CD8-positive, alpha-beta memory T cell (primary cell): ENCODE measurements at regions not wholly inside any gene's neighbourhood (a gene's known extent, or its start where the extent isn't known, plus 50 kb on each side); places are given as distances from the start of the nearest gene placed in this dataset.
A peak's percentile ranks its signal among the peaks of the same experiment; 100 is the strongest.

Experiments
- CTCF ChIA-PET: fragments of 350-600 bp; sonication (Branson Sonifier 250); formaldehyde crosslinking; loops from one replicate; lab custom pipeline; 2021; ENCODE audit warnings: antibody characterized with exemption; lab: Charles Lee
- POLR2A ChIA-PET: fragments of 350-600 bp; sonication (Branson Sonifier 250); formaldehyde crosslinking; loops from one replicate; lab custom pipeline; 2021; ENCODE audit warnings: antibody characterized with exemption; lab: Charles Lee
- DNase-seq, 5 donors: peaks; one replicate each; pipeline versions ENCODE4 v3.0.0 to v3.0.0-alpha.2; 2020 to 2022; ENCODE audit warnings: mixed read lengths in 1 of 5
- H3K27ac ChIP-seq: one replicate; pipeline ENCODE4 v1.7.0; 2013; ENCODE audit warnings: low read depth, mild to moderate bottlenecking, low read length, moderate library complexity
- H3K27me3 ChIP-seq: 2 replicates; pipeline ENCODE4 v1.7.0; 2013; ENCODE audit warnings: low read length, mild to moderate bottlenecking; ENCODE audit not compliant: insufficient read depth, poor library complexity, severe bottlenecking
- H3K36me3 ChIP-seq: 2 replicates; pipeline ENCODE4 v1.7.0; 2013; ENCODE audit warnings: mild to moderate bottlenecking, low read length, moderate library complexity; ENCODE audit not compliant: insufficient read depth
- H3K4me1 ChIP-seq: 2 replicates; pipeline ENCODE4 v1.7.0; 2013; ENCODE audit warnings: mild to moderate bottlenecking, low read length, moderate library complexity; ENCODE audit not compliant: insufficient read depth
- H3K4me3 ChIP-seq: 2 replicates; pipeline ENCODE4 v1.7.0; 2013; ENCODE audit warnings: mild to moderate bottlenecking, low read length
- H3K9me3 ChIP-seq: 2 replicates; pipeline ENCODE4 v1.7.0; 2013; ENCODE audit warnings: mild to moderate bottlenecking, low read length
- H3K27ac Mint-ChIP-seq, 8 donors: one replicate each; pipeline ENCODE4 v1.8.0; 2020 to 2021; ENCODE audit warnings: mixed read lengths in 8 of 8, mild to moderate bottlenecking in 6 of 8, inconsistent platforms in 3 of 8, moderate library complexity in 3 of 8
- H3K27me3 Mint-ChIP-seq, 2 donors: one replicate each; pipeline ENCODE4 v1.8.0; 2020 to 2021; ENCODE audit warnings: mixed read lengths in 2 of 2, mild to moderate bottlenecking in 1 of 2, moderate library complexity in 1 of 2
- H3K36me3 Mint-ChIP-seq, 3 donors: one replicate each; pipeline ENCODE4 v1.8.0; 2020 to 2021; ENCODE audit warnings: mixed read lengths in 3 of 3, inconsistent platforms in 1 of 3, mild to moderate bottlenecking in 1 of 3
- H3K4me1 Mint-ChIP-seq, 3 donors: one replicate each; pipeline ENCODE4 v1.8.0; 2020 to 2021; ENCODE audit warnings: mixed read lengths in 3 of 3, inconsistent platforms in 1 of 3, mild to moderate bottlenecking in 1 of 3
- H3K4me3 Mint-ChIP-seq, 7 donors: one replicate each; pipeline ENCODE4 v1.8.0; 2020 to 2021; ENCODE audit warnings: mixed read lengths in 7 of 7, mild to moderate bottlenecking in 6 of 7, moderate library complexity in 4 of 7, inconsistent platforms in 2 of 7
- H3K9me3 Mint-ChIP-seq, 5 donors: one replicate each; pipeline ENCODE4 v1.8.0; 2020 to 2022; ENCODE audit warnings: mixed read lengths in 5 of 5, mild to moderate bottlenecking in 3 of 5, moderate library complexity in 2 of 5, inconsistent platforms in 1 of 5

DNA sequence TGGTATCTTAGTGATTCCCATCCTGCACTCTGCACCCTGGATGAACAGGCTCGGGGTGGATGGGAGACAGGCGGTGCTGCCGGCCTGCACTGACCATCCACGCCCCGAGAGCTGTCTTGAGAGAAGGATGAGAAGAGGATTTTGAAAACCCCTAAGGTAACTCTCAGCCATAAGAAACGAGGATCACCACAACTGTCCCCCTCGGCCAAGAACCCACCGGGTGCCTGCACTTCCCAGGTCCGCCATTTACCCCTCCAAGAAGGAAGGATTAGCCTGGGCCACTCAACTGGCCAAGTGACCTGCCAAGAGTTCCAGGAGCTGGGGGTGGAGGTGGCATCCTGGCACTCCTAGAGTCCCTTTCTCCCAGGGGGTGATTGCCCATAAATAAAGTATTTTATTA is 302.4 kb upstream of the TNRC6C start:
- Histone ChIP-seq H3K36me3 (no peaks in the 10 kb centered on the region), H3K4me1 (no peaks in the 10 kb centered on the region), H3K27ac (no peak overlapping the region), H3K4me3 (no peak overlapping the region), H3K9me3 (no peaks in the 10 kb centered on the region), H3K27me3 (no peaks in the 10 kb centered on the region)
- CTCF ChIA-PET, result no interaction called here
- Mint-ChIP-seq H3K36me3 (peaks cover 0 to 7% (median 0%) of the 10 kb centered on the region in 3 donors), H3K4me1 (no peaks in the 10 kb centered on the region), H3K9me3 (peaks cover 0 to 2% (median 2%) of the 10 kb centered on the region in 5 donors), H3K27ac (no peak overlapping the region), H3K4me3 (no peak overlapping the region), H3K27me3 (peaks cover 7 to 22% of the 10 kb centered on the region in 2 donors)
- no peak for DNase-seq
- POLR2A ChIA-PET, result no interaction called here

DNA sequence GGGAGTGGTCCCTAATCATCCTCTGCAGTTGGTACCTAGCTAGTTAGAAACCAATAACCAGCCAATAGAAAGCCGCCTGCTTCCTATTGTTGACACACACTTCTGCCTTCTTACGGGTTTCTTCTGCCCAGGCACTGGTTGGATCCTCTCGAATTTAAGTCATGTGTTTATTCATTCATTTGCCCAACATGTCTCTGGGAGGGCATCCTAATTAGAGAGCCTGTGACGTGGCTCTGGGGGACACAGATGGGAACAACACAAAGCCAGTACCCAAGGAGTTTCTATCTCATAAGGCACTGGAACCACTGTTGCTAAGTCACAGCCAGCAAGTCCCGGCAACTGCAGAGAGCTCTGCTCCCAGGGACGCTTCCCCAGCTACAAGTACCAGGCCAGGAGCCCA is 300.7 kb upstream of the TNRC6C start:
- POLR2A ChIA-PET, result no interaction called here
- Histone ChIP-seq H3K4me3 (no peak overlapping the region), H3K27ac (no peak overlapping the region), H3K4me1 (no peaks in the 10 kb centered on the region), H3K36me3 (no peaks in the 10 kb centered on the region), H3K27me3 (no peaks in the 10 kb centered on the region), H3K9me3 (no peaks in the 10 kb centered on the region)
- Mint-ChIP-seq H3K36me3 (peaks cover 0 to 7% (median 0%) of the 10 kb centered on the region in 3 donors), H3K4me1 (no peaks in the 10 kb centered on the region), H3K27ac (no peak overlapping the region), H3K9me3 (peaks cover 0 to 2% (median 2%) of the 10 kb centered on the region in 5 donors), H3K4me3 (no peak overlapping the region), H3K27me3 (peaks cover 10 to 22% of the 10 kb centered on the region in 2 donors)
- CTCF ChIA-PET, result no interaction called here
- DNase-seq, result no peak

DNA sequence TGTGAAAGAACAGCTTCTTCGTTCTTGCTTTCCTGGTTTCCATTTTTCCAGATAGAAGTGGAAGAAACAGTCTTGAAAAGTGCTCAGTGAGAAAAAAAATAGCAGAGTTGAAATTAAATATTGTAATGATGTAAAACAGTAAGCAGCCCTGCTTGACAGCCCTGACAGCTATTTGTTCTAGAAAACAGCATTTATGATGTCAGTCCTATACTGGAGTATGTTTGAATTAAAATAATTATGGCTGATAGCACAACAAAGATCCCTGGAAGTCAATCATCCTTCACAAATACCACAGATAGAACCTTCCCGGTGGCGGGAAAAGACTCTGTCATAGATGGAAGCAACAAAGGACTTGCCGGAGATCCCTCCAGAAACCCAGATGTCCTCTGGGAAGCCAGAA is 298.0 kb upstream of the TNRC6C start:
- peaks cover 11 to 22% of the 10 kb centered on the region in 2 donors for H3K27me3 Mint-ChIP-seq
- no peak overlapping the region for H3K27ac ChIP-seq
- CTCF ChIA-PET, result no interaction called here
- peaks cover under 1% of the 10 kb centered on the region for H3K4me1 ChIP-seq
- POLR2A ChIA-PET, result no interaction called here
- H3K9me3 ChIP-seq, result no peaks in the 10 kb centered on the region
- H3K27me3 ChIP-seq, result no peaks in the 10 kb centered on the region
- peaks cover 0 to 2% (median 2%) of the 10 kb centered on the region in 5 donors for H3K9me3 Mint-ChIP-seq
- peaks cover 0 to 6% (median 5%) of the 10 kb centered on the region in 3 donors for H3K4me1 Mint-ChIP-seq
- no peak overlapping the region for H3K27ac Mint-ChIP-seq
- DNase-seq, result no peak
- H3K36me3 Mint-ChIP-seq, result peaks cover 0 to 7% (median 0%) of the 10 kb centered on the region in 3 donors
- H3K4me3 ChIP-seq, result no peak overlapping the region
- H3K36me3 ChIP-seq, result no peaks in the 10 kb centered on the region
- H3K4me3 Mint-ChIP-seq, result no peak overlapping the region

GRCh38 chr17:77662833-77663232 is 295.7 kb upstream of the TNRC6C start:
- peaks cover 7% of the 10 kb centered on the region in 2 donors for H3K27me3 Mint-ChIP-seq
- ChIA-PET CTCF (interaction anchor here (4.6 kb wide), 1 partner anchor 17 kb away, joined by 43 read pairs; no protein-coding TSS in a partner anchor), POLR2A (no interaction called here)
- no peak overlapping the region for H3K4me3 ChIP-seq
- no peaks in the 10 kb centered on the region for H3K9me3 ChIP-seq
- peaks cover 23 to 29% (median 26%) of the 10 kb centered on the region in 3 donors for H3K4me1 Mint-ChIP-seq
- peak overlapping the region in 1 of 8 donors; percentile 14 for H3K27ac Mint-ChIP-seq
- H3K36me3 Mint-ChIP-seq, result peaks cover 0 to 11% (median 5%) of the 10 kb centered on the region in 3 donors
- peak overlapping the region in 1 of 7 donors; percentile 12 for H3K4me3 Mint-ChIP-seq
- H3K27me3 ChIP-seq, result no peaks in the 10 kb centered on the region
- no peak overlapping the region for H3K27ac ChIP-seq
- DNase-seq, result no peak
- H3K4me1 ChIP-seq, result peaks cover 21% of the 10 kb centered on the region
- H3K36me3 ChIP-seq, result no peaks in the 10 kb centered on the region
- H3K9me3 Mint-ChIP-seq, result peaks cover 0 to 2% (median 2%) of the 10 kb centered on the region in 5 donors

DNA sequence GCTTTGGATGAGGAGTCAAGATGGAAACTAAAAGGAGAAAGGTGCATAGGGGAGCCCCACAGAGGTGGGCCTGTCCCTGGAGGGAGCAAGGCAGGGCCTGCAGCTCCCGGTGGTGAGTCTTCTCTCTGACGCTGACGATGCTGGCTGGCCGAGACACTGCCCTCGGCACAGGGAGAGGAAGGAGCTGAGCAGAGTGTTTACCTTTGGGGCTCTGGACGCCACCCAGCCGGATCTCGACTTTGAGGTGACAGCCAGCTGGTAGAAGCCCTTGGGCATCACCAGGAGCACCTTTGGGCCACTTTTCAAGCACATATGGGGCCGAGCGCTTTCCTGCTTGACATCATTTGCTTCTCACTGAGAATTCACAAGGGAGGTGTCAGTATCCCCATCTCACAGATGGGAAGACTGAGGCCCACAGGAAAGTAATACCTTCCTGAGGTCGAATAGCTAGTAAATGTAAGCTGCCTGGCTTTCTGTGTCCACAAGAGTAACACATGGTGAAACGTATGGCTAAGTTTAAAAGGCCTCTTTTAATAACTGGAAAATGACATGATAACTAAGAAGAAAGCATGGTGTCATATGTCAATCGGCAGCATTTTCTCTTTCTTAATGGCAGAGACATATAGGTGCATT is 294.3 kb upstream of the TNRC6C start:
- H3K4me3 ChIP-seq, result no peak overlapping the region
- H3K9me3 ChIP-seq, result no peaks in the 10 kb centered on the region
- ChIA-PET POLR2A (interaction anchor here (1.1 kb wide), 2 partner anchors 47 to 53 kb away, joined by 3 read pairs; no protein-coding TSS in a partner anchor), CTCF (interaction anchor here (4.6 kb wide), 1 partner anchor 19 kb away, joined by 43 read pairs; no protein-coding TSS in a partner anchor)
- Mint-ChIP-seq H3K27ac (peak overlapping the region in 3 of 8 donors; percentile 0 to 21 (median 8)), H3K36me3 (peaks cover 0 to 15% (median 13%) of the 10 kb centered on the region in 3 donors), H3K4me3 (peak overlapping the region in 1 of 7 donors; percentile 32), H3K27me3 (peaks cover 0 to 6% of the 10 kb centered on the region in 2 donors), H3K4me1 (peaks cover 36 to 43% (median 36%) of the 10 kb centered on the region in 3 donors), H3K9me3 (peaks cover 3 to 11% (median 6%) of the 10 kb centered on the region in 5 donors)
- no peaks in the 10 kb centered on the region for H3K27me3 ChIP-seq
- H3K36me3 ChIP-seq, result no peaks in the 10 kb centered on the region
- H3K27ac ChIP-seq, result no peak overlapping the region
- no peak for DNase-seq
- H3K4me1 ChIP-seq, result peaks cover 35% of the 10 kb centered on the region

- Histone ChIP-seq H3K27ac (no peak overlapping the region), H3K4me3 (peak overlapping the region; percentile 86), H3K4me1 (peaks cover 43% of the 10 kb centered on the region), H3K36me3 (no peaks in the 10 kb centered on the region), H3K9me3 (no peaks in the 10 kb centered on the region), H3K27me3 (no peaks in the 10 kb centered on the region)
- H3K36me3 Mint-ChIP-seq, result peaks cover 4 to 22% (median 19%) of the 10 kb centered on the region in 3 donors
- ChIA-PET POLR2A (no interaction called here), CTCF (interaction anchor here (4.6 kb wide), 1 partner anchor 20 kb away, joined by 43 read pairs; no protein-coding TSS in a partner anchor)
- peaks cover 3 to 12% (median 6%) of the 10 kb centered on the region in 5 donors for H3K9me3 Mint-ChIP-seq
- H3K4me3 Mint-ChIP-seq, result peak overlapping the region; percentile 82 to 94 (median 90)
- peak overlapping the region in 7 of 8 donors; percentile 47 to 98 (median 94) for H3K27ac Mint-ChIP-seq
- peaks cover 43 to 55% (median 48%) of the 10 kb centered on the region in 3 donors for H3K4me1 Mint-ChIP-seq
- DNase-seq, result no peak
- peaks cover 0 to 4% of the 10 kb centered on the region in 2 donors for H3K27me3 Mint-ChIP-seq
Measured at GRCh38 chr17:77665833-77666232, 292.7 kb upstream of the TNRC6C start.

DNA sequence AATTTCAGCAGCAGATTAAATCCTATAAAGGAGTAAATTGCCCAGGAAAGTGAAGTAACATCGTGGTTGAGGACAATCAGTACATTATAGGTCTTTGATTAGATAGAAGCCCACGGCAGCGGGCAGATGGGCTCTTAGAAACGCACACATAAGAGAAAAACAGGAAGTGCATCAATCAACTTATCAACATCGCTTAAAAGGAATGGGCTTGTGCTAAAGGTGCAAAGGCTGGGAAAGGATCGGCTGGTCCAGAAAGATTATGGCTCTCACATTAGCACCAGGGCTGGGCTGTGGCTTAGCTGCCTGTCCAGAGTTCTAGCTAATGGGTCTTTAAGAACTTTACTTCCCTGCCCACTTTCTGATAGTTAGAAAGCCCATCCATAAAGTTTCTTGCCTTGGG is 292.0 kb upstream of the TNRC6C start:
- no peak for DNase-seq
- H3K9me3 Mint-ChIP-seq, result peaks cover 3 to 12% (median 6%) of the 10 kb centered on the region in 5 donors
- ChIA-PET CTCF (interaction anchor here (0.7 to 4.6 kb wide), 4 partner anchors 21 to 348 kb away, joined by 3 to 43 read pairs (median 3); no protein-coding TSS in a partner anchor), POLR2A (interaction anchor here (0.7 to 1.4 kb wide), 7 partner anchors 20 to 526 kb away, joined by 3 to 21 read pairs (median 4); partner anchors contain the start of genes SEC14L1 and TNRC6C)
- H3K36me3 ChIP-seq, result no peaks in the 10 kb centered on the region
- H3K36me3 Mint-ChIP-seq, result peaks cover 4 to 25% (median 21%) of the 10 kb centered on the region in 3 donors
- H3K27ac Mint-ChIP-seq, result peak overlapping the region; percentile 75 to 99 (median 96)
- H3K4me3 ChIP-seq, result peak overlapping the region; percentile 86
- peaks cover 0 to 1% of the 10 kb centered on the region in 2 donors for H3K27me3 Mint-ChIP-seq
- peak overlapping the region; percentile 82 to 94 (median 90) for H3K4me3 Mint-ChIP-seq
- H3K27ac ChIP-seq, result peak overlapping the region; percentile 47
- H3K27me3 ChIP-seq, result no peaks in the 10 kb centered on the region
- no peaks in the 10 kb centered on the region for H3K9me3 ChIP-seq
- H3K4me1 Mint-ChIP-seq, result peaks cover 44 to 59% (median 51%) of the 10 kb centered on the region in 3 donors
- H3K4me1 ChIP-seq, result peaks cover 45% of the 10 kb centered on the region
